ENCODE measurements at regions not wholly inside any gene's neighbourhood (a gene's known extent, or its start where the extent isn't known, plus 50 kb on each side); places are given as distances from the start of the nearest gene placed in this dataset.

DNA sequence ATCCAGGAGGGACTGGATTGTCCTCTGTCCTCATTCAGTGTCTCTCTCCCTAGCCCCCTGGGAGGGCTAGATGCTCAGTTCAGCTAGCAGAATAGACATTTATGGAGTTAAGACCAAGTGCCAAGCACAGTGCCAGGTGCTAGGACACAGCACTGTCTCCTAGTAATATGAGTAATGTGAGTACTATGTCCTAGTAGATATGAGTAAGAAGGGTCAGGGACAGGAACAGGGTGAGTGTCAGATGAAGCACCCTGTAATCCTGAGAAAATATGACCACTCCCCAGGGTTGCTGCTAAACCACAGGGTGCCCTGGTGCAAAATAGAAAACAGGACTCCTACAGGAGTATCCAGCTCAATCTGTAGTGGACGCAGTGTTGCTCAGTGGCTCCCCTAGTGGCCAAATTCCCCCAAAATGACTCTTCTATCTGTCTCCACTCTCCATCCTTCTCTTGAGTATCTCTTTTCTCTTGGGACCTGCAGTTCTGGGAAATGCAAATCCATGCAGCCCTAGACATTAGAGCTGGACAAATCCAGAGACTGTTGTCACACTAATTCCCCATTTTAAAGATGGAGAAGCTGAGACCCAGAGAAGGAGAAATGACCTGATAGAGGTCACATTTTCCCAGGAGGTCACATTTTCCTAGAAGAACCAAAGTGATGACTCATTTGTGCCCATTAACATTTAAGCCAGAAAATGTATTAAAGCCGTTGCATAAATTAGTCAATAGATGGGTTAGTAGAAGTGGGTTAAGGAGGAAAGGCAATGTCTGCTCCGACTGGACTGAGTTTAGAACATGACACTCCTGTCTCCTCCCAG lies 214.3 kb downstream of the NXPE2 start:
- Histone ChIP-seq H3K4me1 (ENCODE audit: control insufficient read depth, insufficient read depth, low read length) (no peaks in the 10 kb centered on the region), H3K27ac (ENCODE audit: low read length) (no peak overlapping the region), H3K9me3 (replicated peaks; ENCODE audit: control insufficient read depth, low read depth, low read length) (no peaks in the 10 kb centered on the region), H3K4me3 (ENCODE audit: low read length) (no peak overlapping the region), H3K36me3 (ENCODE audit: control insufficient read depth, insufficient read depth, low read length) (no peaks in the 10 kb centered on the region), H3K27me3 (ENCODE audit: control insufficient read depth, insufficient read depth, low read length) (peaks cover 4% of the 10 kb centered on the region)
- DNase-seq: no peak
- 90% methylated on average over 1 of the region's 3 CpGs for WGBS (ENCODE audit: insufficient coverage)

DNA sequence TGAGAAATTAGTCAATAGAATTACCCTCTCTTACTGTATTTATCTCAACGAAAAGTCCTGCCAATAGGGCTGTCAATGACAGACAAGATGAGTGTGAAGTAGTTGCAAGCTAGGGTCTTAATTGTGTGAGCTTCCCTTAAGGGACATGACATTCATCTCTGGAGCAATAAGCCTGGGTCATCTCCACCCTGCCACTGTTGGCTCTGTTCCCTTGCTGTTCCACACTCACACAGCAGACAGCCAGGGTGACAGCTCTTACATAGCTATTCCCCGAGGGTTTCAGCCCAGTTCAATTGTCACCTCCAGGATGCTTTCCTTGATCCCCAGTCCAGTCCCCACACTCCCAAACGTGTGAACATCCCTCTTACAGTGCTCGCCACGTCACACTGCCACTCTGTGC lies 215.0 kb downstream of the NXPE2 start:
- H3K4me3 ChIP-seq (ENCODE audit: low read length): no peak overlapping the region
- whole genome bisulfite sequencing (ENCODE audit: insufficient coverage): 83% methylated on average over 1 of the region's 5 CpGs
- H3K27me3 ChIP-seq (ENCODE audit: control insufficient read depth, insufficient read depth, low read length): peaks cover 4% of the 10 kb centered on the region
- no peaks in the 10 kb centered on the region for H3K4me1 ChIP-seq (ENCODE audit: control insufficient read depth, insufficient read depth, low read length)
- H3K36me3 ChIP-seq (ENCODE audit: control insufficient read depth, insufficient read depth, low read length): no peaks in the 10 kb centered on the region
- no peak for DNase-seq
- no peaks in the 10 kb centered on the region for H3K9me3 ChIP-seq (replicated peaks; ENCODE audit: control insufficient read depth, low read depth, low read length)
- no peak overlapping the region for H3K27ac ChIP-seq (ENCODE audit: low read length)

DNA sequence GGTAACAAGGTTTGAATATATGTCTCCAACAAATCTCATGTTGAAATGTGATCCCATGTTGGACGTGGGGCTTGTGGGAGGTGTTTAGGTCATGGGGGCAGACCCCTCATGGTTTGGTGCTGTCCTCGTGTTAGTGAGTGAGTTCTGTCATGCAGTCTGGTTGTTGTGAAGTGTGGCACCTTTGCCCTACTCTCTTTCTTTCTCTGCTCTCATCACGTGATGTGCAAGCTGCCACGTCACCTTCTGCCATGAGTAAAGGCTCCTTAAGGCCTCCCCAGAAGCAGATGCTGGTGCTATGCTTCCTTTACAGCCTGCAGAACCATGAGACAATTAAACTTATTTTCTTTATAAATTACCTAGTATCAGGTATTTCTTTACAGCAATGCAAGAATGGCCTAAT lies 218.3 kb downstream of the NXPE2 start:
- Histone ChIP-seq H3K4me1 (ENCODE audit: control insufficient read depth, insufficient read depth, low read length) (no peaks in the 10 kb centered on the region), H3K4me3 (ENCODE audit: low read length) (no peak overlapping the region), H3K27ac (ENCODE audit: low read length) (no peak overlapping the region), H3K27me3 (ENCODE audit: control insufficient read depth, insufficient read depth, low read length) (no peaks in the 10 kb centered on the region), H3K36me3 (ENCODE audit: control insufficient read depth, insufficient read depth, low read length) (no peaks in the 10 kb centered on the region), H3K9me3 (replicated peaks; ENCODE audit: control insufficient read depth, low read depth, low read length) (no peaks in the 10 kb centered on the region)
- WGBS (ENCODE audit: insufficient coverage): no CpG with 5 or more reads among the region's 4 CpGs
- DNase-seq: no peak

DNA sequence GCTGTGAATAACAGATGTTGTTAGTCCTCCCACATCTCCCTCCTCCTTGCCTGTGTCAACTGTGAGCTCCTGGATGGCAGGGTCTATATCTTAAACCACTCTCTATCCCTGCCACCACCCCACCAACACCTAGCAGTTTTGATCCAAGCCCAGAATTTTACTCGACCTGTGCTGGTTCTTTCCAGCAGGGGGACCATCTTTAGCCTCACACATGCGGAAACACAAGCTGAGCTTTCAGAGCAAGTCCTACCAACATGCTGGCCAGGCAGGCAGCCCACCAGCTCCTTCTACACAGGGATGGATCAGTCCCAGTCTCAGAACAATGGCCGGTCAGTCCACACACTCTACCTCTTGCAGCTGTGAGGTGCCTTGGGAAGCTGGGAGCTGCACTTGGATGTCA lies 231.5 kb downstream of the NXPE2 start:
- Histone ChIP-seq H3K4me1 (ENCODE audit: control insufficient read depth, insufficient read depth, low read length) (no peaks in the 10 kb centered on the region), H3K36me3 (ENCODE audit: control insufficient read depth, insufficient read depth, low read length) (no peaks in the 10 kb centered on the region), H3K9me3 (replicated peaks; ENCODE audit: control insufficient read depth, low read depth, low read length) (no peaks in the 10 kb centered on the region), H3K27ac (ENCODE audit: low read length) (no peak overlapping the region), H3K4me3 (ENCODE audit: low read length) (no peak overlapping the region), H3K27me3 (ENCODE audit: control insufficient read depth, insufficient read depth, low read length) (no peaks in the 10 kb centered on the region)
- WGBS (ENCODE audit: insufficient coverage): 50% methylated on average over 2 of the region's 3 CpGs
- DNase-seq: no peak

DNA sequence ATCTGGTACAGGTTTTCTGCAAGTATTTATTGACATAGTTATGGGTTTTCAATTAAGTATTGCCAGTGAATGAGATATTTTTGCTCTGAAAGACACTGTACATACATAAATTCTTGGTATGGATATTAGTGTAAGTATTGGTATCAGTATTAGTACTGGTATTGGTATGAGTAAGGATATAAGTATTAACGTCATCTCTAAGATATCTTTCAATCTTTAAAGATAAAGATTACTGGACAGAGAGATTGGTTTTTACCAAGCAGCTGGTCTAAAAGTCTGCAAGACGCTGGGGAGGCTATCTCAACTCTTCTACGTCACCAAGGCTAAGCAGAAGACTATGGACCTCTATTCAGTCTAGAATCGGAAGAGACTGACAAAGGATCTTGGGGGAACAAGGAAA lies 234.5 kb downstream of the NXPE2 start:
- no peak for DNase-seq
- Histone ChIP-seq H3K27ac (ENCODE audit: low read length) (no peak overlapping the region), H3K36me3 (ENCODE audit: control insufficient read depth, insufficient read depth, low read length) (no peaks in the 10 kb centered on the region), H3K4me1 (ENCODE audit: control insufficient read depth, insufficient read depth, low read length) (no peaks in the 10 kb centered on the region), H3K27me3 (ENCODE audit: control insufficient read depth, insufficient read depth, low read length) (no peaks in the 10 kb centered on the region), H3K4me3 (ENCODE audit: low read length) (no peak overlapping the region), H3K9me3 (replicated peaks; ENCODE audit: control insufficient read depth, low read depth, low read length) (no peaks in the 10 kb centered on the region)
- WGBS (ENCODE audit: insufficient coverage): 92% methylated on average over 3 of the region's 4 CpGs

DNA sequence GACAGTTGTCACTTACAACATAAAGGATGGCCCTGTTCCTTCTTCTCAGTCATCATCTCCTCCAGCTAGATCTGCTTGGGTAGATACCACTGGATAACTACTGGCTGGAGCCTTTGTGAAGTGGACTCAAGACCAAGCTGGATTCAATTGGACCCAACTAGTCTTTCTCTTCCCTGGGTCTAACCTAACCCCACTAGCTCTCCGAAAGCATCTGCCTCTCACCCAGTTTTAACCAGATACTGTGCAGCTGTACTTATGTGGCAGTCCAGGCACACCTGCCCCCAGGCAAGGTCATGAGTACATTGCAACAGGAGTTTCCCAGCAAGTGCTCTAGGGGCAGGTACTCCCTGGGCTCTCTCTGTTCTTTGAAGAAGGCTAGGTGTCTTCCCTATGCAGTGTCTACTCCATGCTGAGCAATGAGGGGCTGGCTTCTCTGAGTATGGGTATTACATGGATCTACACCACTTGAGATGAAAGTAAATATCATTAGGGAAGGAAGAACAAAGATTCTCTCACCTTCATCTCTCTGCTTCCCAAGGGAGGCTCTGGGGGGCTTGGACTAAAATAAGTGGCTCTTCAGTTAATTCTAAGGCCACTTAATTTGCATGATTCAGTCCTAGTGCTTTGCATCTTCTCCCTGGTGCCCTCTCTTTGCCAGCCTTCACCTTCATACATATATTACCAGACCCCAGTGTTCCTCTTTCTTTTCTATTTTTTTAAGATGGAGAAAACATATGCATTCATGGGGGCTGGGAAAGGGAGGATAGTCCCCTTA lies 236.1 kb downstream of the NXPE2 start:
- no peaks in the 10 kb centered on the region for H3K9me3 ChIP-seq (replicated peaks; ENCODE audit: control insufficient read depth, low read depth, low read length)
- no peak overlapping the region for H3K27ac ChIP-seq (ENCODE audit: low read length)
- H3K4me3 ChIP-seq (ENCODE audit: low read length): no peak overlapping the region
- no peaks in the 10 kb centered on the region for H3K36me3 ChIP-seq (ENCODE audit: control insufficient read depth, insufficient read depth, low read length)
- H3K27me3 ChIP-seq (ENCODE audit: control insufficient read depth, insufficient read depth, low read length): no peaks in the 10 kb centered on the region
- DNase-seq: no peak
- WGBS (ENCODE audit: insufficient coverage): 100% methylated on average over 1 of the region's 1 CpG
- H3K4me1 ChIP-seq (ENCODE audit: control insufficient read depth, insufficient read depth, low read length): no peaks in the 10 kb centered on the region

DNA sequence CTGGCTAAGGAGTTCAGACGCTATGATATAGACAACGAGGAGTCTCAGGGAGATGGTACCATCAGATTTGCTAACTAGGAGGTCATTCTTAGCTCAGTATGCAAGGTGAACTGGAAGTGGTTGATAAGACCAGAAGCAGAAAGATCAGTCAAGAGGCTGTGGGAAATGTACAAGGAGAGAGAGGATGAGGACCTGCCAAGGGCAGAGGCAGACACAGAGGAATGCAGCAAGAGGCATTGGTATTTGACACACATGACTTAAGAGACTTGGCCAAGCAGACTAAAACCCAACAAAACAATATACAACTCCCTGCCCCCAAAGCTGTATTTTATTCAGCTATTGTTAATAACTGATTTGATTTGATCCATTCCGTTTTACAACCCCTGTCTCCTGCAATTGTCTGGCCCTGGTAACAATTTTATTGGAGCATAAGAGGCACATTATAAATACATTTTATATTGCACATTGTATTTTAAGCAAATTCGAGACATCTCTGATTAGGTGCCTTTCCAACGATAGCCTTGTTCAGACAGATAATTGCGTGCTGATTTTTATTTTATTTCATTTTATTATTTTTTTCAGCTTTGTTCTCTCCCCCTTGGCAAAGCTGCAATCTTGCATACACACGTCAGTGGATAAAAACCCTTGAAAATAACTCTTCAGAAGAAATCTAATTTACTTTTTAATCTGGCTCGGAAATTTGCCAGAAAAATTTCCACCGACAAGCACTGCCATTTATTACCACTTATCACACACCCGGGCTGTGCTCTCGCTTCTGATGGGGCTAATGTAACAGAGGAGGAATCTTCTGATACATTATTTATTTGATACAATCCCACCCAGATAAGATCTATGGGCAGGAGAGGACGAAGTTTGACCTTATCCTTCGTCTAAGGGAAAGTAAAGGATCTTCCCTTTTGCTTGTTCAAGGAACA lies 237.8 kb downstream of the NXPE2 start:
- Histone ChIP-seq H3K4me3 (ENCODE audit: low read length) (no peak overlapping the region), H3K4me1 (ENCODE audit: control insufficient read depth, insufficient read depth, low read length) (no peaks in the 10 kb centered on the region), H3K36me3 (ENCODE audit: control insufficient read depth, insufficient read depth, low read length) (no peaks in the 10 kb centered on the region), H3K9me3 (replicated peaks; ENCODE audit: control insufficient read depth, low read depth, low read length) (no peaks in the 10 kb centered on the region), H3K27me3 (ENCODE audit: control insufficient read depth, insufficient read depth, low read length) (no peaks in the 10 kb centered on the region), H3K27ac (ENCODE audit: low read length) (no peak overlapping the region)
- WGBS (ENCODE audit: insufficient coverage): 81% methylated on average over 3 of the region's 13 CpGs
- DNase-seq: no peak

DNA sequence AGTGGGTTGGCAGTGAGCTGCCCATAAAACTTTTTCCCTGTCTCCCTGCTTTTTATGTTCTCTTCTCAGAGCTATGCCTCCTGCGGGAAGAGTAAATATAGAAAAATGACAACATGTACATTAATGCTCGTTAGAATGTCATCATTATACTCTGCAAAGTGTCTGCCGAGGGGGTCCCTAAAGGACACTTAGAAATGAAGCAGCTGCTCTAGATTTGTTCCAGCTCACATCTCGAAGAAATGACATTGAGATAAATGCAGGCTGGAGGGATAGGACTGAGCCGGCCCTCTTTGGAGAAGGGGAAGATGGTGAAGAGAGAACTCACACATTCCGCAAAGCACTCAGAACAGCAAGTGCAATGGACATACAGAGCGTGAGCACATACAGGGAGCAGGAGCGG lies 240.0 kb downstream of the NXPE2 start:
- H3K27ac ChIP-seq (ENCODE audit: low read length): no peak overlapping the region
- no peaks in the 10 kb centered on the region for H3K4me1 ChIP-seq (ENCODE audit: control insufficient read depth, insufficient read depth, low read length)
- H3K4me3 ChIP-seq (ENCODE audit: low read length): no peak overlapping the region
- H3K36me3 ChIP-seq (ENCODE audit: control insufficient read depth, insufficient read depth, low read length): no peaks in the 10 kb centered on the region
- H3K9me3 ChIP-seq (replicated peaks; ENCODE audit: control insufficient read depth, low read depth, low read length): no peaks in the 10 kb centered on the region
- peak; percentile 8 for DNase-seq
- WGBS (ENCODE audit: insufficient coverage): 51% methylated on average over 3 of the region's 8 CpGs
- H3K27me3 ChIP-seq (ENCODE audit: control insufficient read depth, insufficient read depth, low read length): no peaks in the 10 kb centered on the region

DNA sequence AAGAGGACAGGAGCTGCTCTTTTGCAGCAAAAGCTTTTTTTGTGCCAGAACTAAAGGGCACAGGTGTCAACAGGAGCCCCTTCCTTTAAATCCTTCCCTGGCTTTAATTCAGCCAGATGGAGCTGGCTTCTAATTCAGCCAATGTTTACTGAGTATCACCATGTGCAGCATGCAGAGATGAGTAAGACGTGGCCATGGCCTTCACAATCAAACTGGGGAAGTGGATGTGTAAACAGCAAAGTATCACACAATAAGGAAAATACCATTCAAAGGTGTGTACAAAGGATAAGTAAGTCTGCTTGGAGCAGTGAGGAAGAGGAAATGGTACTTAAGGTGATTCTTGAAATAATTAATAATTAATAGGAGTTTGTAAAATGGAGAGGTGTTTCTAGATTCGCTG lies 243.4 kb downstream of the NXPE2 start:
- Histone ChIP-seq H3K4me1 (ENCODE audit: control insufficient read depth, insufficient read depth, low read length) (no peaks in the 10 kb centered on the region), H3K27ac (ENCODE audit: low read length) (no peak overlapping the region), H3K9me3 (replicated peaks; ENCODE audit: control insufficient read depth, low read depth, low read length) (no peaks in the 10 kb centered on the region), H3K27me3 (ENCODE audit: control insufficient read depth, insufficient read depth, low read length) (no peaks in the 10 kb centered on the region), H3K4me3 (ENCODE audit: low read length) (no peak overlapping the region), H3K36me3 (ENCODE audit: control insufficient read depth, insufficient read depth, low read length) (no peaks in the 10 kb centered on the region)
- no peak for DNase-seq
- no CpG with 5 or more reads among the region's 2 CpGs for WGBS (ENCODE audit: insufficient coverage)

DNA sequence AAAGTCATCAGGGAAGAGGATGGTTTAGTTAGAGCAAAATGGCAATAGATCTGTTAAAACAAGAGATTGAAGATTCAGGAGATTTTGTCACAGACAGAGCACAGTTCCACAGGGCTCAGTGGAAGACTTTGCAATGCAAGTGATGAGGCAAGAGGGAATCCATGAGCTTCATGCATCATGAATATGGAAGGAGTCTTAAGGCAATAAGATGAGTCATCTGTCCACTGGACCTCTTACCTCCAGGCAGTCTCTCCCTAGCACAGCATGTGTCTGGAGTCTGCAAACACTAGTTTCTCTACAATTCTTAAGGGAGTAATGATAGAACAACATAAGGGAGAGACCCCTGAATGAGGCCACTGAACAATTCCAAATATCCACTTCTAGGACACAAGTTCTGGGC lies 245.7 kb downstream of the NXPE2 start:
- DNase-seq: no peak
- H3K9me3 ChIP-seq (replicated peaks; ENCODE audit: control insufficient read depth, low read depth, low read length): no peaks in the 10 kb centered on the region
- H3K4me3 ChIP-seq (ENCODE audit: low read length): no peak overlapping the region
- no peaks in the 10 kb centered on the region for H3K27me3 ChIP-seq (ENCODE audit: control insufficient read depth, insufficient read depth, low read length)
- H3K27ac ChIP-seq (ENCODE audit: low read length): no peak overlapping the region
- H3K36me3 ChIP-seq (ENCODE audit: control insufficient read depth, insufficient read depth, low read length): no peaks in the 10 kb centered on the region
- no peaks in the 10 kb centered on the region for H3K4me1 ChIP-seq (ENCODE audit: control insufficient read depth, insufficient read depth, low read length)

Measured in muscle of leg (tissue), 3 donors.